ENCODE measurements at regions not wholly inside any gene's neighbourhood (a gene's known extent, or its start where the extent isn't known, plus 50 kb on each side); places are given as distances from the start of the nearest gene placed in this dataset.

GRCh38 chr21:37967036-37967435 is 50.8 kb upstream of the KCNJ6 start:
- no peak overlapping the region for H3K4me3 ChIP-seq
- DNase-seq, result no peak
- TF ChIP-seq POLR2A (IDR thresholded peaks at IDR 0.05) (no peak), EP300 (IDR thresholded peaks at IDR 0.05) (no peak), CTCF (IDR thresholded peaks at IDR 0.05) (no peak)
- no peaks in the 10 kb centered on the region for H3K27me3 ChIP-seq
- no peaks in the 10 kb centered on the region for H3K4me1 ChIP-seq (ENCODE audit: insufficient read depth)
- H3K9me3 ChIP-seq, result no peaks in the 10 kb centered on the region
- H3K36me3 ChIP-seq, result no peaks in the 10 kb centered on the region
- no peak overlapping the region for H3K27ac ChIP-seq
- intact Hi-C loops (cut with DNase I), result no loop called here

GRCh38 chr21:37968744-37969143 is 52.5 kb upstream of the KCNJ6 start:
- Histone ChIP-seq H3K4me1 (ENCODE audit: insufficient read depth) (no peaks in the 10 kb centered on the region), H3K27ac (no peak overlapping the region), H3K9me3 (no peaks in the 10 kb centered on the region), H3K36me3 (no peaks in the 10 kb centered on the region), H3K27me3 (no peaks in the 10 kb centered on the region), H3K4me3 (no peak overlapping the region)
- TF ChIP-seq EP300 (IDR thresholded peaks at IDR 0.05) (no peak), CTCF (IDR thresholded peaks at IDR 0.05) (no peak), POLR2A (IDR thresholded peaks at IDR 0.05) (no peak)
- intact Hi-C loops (cut with DNase I), result no loop called here
- DNase-seq, result no peak
- whole genome bisulfite sequencing, 3 donors, result 78 to 89% (median 79%) methylated on average over 3 of the region's 3 CpGs

- H3K27me3 ChIP-seq, result no peaks in the 10 kb centered on the region
- intact Hi-C loops (cut with DNase I), result no loop called here
- H3K36me3 ChIP-seq, result no peaks in the 10 kb centered on the region
- no peak for DNase-seq
- WGBS, 3 donors, result 44 to 51% (median 49%) methylated on average over 4 of the region's 4 CpGs
- no peak overlapping the region for H3K4me3 ChIP-seq
- TF ChIP-seq POLR2A (IDR thresholded peaks at IDR 0.05) (no peak), CTCF (IDR thresholded peaks at IDR 0.05) (no peak), EP300 (IDR thresholded peaks at IDR 0.05) (no peak)
- no peaks in the 10 kb centered on the region for H3K9me3 ChIP-seq
- no peaks in the 10 kb centered on the region for H3K4me1 ChIP-seq (ENCODE audit: insufficient read depth)
- H3K27ac ChIP-seq, result no peak overlapping the region
Observed at GRCh38 chr21:37970548-37970947, 54.3 kb upstream of the KCNJ6 start.

GRCh38 chr21:37971390-37971950 is 55.2 kb upstream of the KCNJ6 start:
- DNase-seq, result no peak
- no peaks in the 10 kb centered on the region for H3K4me1 ChIP-seq (ENCODE audit: insufficient read depth)
- H3K9me3 ChIP-seq, result no peaks in the 10 kb centered on the region
- H3K36me3 ChIP-seq, result no peaks in the 10 kb centered on the region
- no peak overlapping the region for H3K27ac ChIP-seq
- no peak overlapping the region for H3K4me3 ChIP-seq
- TF ChIP-seq EP300 (IDR thresholded peaks at IDR 0.05) (no peak), POLR2A (IDR thresholded peaks at IDR 0.05) (no peak), CTCF (IDR thresholded peaks at IDR 0.05) (no peak)
- no peaks in the 10 kb centered on the region for H3K27me3 ChIP-seq
- WGBS, 3 donors, result 29 to 41% (median 33%) methylated on average over 6 of the region's 6 CpGs
- intact Hi-C loops (cut with DNase I), result no loop called here
